GM10266 (cell line): ENCODE measurements at regions not wholly inside any gene's neighbourhood (a gene's known extent, or its start where the extent isn't known, plus 50 kb on each side); places are given as distances from the start of the nearest gene placed in this dataset.
"Not testable (repeated sequence)": the region's sequence is repeated elsewhere in the genome, so short reads cannot be mapped to it uniquely, and the experiment has no call there.

Source experiments
- DNase-seq: peaks from one replicate; pipeline ENCODE4 v3.0.0; 2012; ENCODE audit errors: extremely low spot score
- TF ChIP-seq, protein P1 (sequence below): IDR thresholded peaks from 2 replicates; pipeline ENCODE4 v1.5.1; 2012; ENCODE audit warnings: mild to moderate bottlenecking, low read depth; ENCODE audit not compliant: control insufficient read depth, insufficient read depth; ENCODE audit errors: missing control alignments

DNA sequence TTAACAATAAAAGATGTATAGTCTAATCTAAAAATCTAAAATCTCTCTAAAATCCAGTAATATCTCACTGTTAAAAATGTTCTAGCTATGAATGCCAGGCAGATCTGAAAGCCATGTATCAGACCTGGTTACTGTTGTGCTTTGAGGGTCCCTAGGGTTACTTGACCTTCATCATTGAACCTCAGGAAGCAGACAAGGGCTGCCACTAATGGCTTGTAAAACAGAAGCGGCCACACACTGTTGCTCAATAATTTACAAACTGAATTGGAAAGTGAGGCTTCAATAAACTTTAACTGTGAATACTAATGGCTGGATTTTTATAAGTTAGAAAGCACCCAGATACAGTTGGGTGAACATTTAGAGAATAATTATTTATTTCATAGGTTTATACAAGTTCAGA lies 198.0 kb upstream of the RPS23 start:
- TF ChIP-seq, protein P1, sequence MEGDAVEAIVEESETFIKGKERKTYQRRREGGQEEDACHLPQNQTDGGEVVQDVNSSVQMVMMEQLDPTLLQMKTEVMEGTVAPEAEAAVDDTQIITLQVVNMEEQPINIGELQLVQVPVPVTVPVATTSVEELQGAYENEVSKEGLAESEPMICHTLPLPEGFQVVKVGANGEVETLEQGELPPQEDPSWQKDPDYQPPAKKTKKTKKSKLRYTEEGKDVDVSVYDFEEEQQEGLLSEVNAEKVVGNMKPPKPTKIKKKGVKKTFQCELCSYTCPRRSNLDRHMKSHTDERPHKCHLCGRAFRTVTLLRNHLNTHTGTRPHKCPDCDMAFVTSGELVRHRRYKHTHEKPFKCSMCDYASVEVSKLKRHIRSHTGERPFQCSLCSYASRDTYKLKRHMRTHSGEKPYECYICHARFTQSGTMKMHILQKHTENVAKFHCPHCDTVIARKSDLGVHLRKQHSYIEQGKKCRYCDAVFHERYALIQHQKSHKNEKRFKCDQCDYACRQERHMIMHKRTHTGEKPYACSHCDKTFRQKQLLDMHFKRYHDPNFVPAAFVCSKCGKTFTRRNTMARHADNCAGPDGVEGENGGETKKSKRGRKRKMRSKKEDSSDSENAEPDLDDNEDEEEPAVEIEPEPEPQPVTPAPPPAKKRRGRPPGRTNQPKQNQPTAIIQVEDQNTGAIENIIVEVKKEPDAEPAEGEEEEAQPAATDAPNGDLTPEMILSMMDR: no peak
- no peak for DNase-seq

DNA sequence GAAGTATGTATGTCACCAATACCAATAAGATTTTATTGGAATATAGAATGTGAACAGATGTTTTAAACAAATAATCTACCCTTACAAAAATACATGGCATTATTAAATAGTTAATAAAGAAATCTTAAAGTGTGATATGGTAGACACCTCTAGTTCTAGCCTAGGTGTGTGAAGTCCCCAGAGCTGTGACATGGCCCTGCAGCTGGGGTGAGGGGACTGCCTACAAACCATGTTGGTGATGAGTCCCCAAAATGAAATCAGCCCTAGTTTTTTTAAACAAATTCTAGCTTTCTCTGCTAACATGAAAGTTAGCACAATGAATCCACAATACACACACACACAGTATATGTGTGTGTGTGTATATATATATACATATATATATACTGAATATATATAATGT lies 195.1 kb upstream of the RPS23 start:
- TF ChIP-seq, protein P1: no peak
- no peak for DNase-seq

DNA sequence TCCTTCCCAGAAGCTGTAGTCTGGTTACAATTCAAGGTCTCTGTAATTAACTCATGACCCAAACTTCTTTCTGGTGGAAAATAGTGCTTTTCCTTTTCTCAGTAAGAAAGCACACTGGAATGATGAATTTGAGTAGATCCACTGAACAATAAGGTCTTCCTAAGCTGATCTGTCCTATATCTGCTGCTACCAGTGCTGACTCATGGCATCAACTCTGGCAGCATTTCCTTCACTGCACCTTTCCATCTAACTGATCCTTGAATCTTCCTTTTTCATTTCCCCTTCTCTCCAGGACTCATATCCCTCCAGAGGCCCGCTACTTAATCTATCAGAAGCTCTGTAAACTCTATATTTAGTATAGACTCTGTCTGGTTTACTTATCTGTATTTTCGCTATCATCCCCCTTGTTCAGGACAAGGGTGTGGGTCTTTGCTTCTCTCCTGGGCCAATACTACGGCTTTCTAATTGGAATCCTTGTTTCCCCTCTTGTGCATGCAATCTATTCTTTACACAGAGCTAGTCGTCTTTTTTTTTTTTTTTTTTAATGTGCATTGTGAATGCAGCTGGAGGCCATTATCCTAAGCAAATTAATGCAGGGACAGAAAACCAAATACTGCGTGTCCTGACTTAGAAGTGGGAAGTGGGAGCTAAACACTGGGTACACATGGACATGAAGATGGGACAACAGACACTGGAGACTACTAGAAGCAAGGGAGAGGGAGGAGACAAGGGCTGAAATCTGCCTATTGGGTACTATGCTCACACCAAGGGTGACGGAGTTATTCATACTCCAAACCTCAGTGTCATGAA lies 192.2 kb upstream of the RPS23 start:
- DNase-seq: no peak
- TF ChIP-seq, protein P1: no peak

DNA sequence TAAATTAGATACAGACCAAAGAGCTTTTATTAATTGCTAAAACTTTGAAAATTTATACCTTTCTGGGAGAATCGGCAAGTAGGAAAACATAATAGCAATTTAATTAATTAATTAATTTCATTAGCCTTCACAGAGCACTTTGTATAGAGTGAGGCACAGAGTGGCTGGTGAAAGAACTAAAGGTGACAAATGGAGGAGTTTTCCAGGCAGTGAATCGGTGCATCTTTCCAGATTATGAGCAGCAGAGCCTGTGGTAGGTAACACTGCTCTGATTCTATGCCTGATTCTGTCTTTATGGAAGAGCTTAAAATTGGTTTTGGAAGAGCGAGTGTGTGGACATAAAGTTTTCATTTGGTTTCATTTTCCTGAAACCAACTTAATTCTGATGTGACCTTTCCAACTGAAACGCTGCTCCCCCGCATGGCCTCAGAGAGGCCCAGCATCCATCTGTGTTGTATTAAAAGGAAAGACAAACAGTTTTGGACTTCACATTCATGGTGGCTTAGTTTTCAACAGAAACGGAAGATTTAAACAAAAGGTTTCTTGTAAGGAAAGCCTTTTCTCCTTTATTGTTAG lies 188.9 kb upstream of the RPS23 start:
- TF ChIP-seq, protein P1: no peak
- no peak for DNase-seq

DNA sequence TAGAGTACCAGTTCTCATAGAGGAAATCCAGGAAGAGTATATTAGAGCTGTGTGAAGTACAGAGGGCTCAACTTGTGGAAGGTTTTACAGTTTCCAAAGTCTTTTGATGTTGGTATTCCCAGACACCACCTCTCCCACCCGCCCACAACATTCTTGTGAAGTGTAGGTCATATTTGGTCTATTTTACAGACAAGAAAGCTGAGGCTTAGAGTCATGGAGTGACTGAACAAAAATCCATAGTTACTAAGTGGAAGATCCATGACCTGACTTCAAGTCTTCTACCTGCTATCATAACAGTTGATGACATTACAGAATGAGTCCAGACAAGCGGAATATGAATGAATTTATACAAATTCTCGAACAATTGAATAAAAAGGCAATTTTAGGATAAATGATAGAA lies 187.1 kb upstream of the RPS23 start:
- no peak for DNase-seq
- TF ChIP-seq, protein P1: no peak

DNA sequence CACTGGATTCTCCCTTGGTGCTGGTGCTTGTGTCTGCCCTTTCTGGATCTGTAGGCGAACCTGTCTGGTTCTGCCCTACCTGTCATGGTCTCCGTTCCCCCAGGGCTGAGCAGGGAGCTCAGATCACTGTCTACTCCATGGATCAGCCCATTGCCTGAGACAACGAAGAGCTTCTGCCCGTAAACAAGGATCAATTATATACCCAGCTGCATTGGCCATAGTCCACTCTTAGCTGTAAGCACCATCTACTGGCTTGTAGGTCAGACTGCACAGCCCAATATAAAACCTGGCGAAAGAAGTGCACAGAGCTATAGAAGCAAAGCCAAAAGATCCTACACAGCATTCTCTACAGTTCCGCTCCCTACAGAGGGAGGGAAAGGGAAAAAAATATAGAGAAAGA lies 181.5 kb upstream of the RPS23 start:
- TF ChIP-seq, protein P1: no peak
- no peak for DNase-seq

DNA sequence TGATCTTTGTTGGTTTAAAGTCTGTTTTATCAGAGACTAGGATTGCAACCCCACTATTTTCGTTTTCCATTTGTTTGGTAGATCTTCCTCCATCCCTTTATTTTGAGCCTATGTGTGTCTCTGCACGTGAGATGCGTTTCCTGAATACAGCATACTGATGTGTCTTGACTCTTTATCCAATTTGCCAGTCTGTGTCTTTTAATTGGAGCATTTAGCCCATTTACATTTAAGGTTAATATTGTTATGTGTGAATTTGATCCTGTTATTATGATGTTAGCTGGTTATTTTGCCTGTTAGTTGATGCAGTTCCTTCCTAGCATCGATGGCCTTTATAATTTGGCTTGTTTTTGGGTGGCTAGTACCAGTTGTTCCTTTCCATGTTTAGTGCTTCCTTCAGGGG lies 177.2 kb upstream of the RPS23 start:
- DNase-seq: not testable (repeated sequence)
